ENCODE measurements at regions not wholly inside any gene's neighbourhood (a gene's known extent, or its start where the extent isn't known, plus 50 kb on each side); places are given as distances from the start of the nearest gene placed in this dataset.

DNA sequence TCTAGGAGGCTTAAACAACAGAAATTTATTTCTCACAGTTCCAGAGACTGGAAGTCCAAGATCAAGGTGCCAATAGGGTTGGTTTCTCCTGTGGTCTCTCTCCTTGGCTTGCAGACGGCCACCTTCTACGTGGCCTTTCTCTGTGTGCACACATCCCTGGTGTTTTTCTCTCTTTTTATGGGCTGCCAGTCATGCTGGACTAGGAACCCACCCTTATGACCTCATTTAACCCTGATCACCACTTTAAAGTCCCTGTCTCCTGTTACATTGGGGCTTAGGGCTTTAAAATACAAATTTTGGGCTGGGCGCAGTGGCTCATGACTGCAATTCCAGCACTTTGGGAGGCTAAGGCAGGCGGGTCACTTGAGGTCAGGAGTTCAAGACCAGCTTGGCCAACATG, 157.1 kb downstream of the TLE1 start:
- TF ChIP-seq CTCF (IDR thresholded peaks at IDR 0.05), result no peak
- Mint-ChIP-seq H3K4me1 (peaks cover 18% of the 10 kb centered on the region), H3K36me3 (ENCODE audit: low read depth) (no peaks in the 10 kb centered on the region), H3K9me3 (no peaks in the 10 kb centered on the region), H3K27me3 (peaks cover 2% of the 10 kb centered on the region), H3K27ac (no peak overlapping the region), H3K4me3 (no peak overlapping the region)
- no peak for DNase-seq
- intact Hi-C loops (cut with micrococcal nuclease), result loop anchor here (5.0 kb wide), 1 partner anchor 65 kb away; no protein-coding TSS in a partner anchor
- CTCF ChIA-PET, result interaction anchor here (1.7 kb wide), 1 partner anchor 9 kb away, joined by 4 read pairs; no protein-coding TSS in a partner anchor
- POLR2A ChIA-PET, result no interaction called here
- no peak for ATAC-seq (ENCODE audit: low read depth)

DNA sequence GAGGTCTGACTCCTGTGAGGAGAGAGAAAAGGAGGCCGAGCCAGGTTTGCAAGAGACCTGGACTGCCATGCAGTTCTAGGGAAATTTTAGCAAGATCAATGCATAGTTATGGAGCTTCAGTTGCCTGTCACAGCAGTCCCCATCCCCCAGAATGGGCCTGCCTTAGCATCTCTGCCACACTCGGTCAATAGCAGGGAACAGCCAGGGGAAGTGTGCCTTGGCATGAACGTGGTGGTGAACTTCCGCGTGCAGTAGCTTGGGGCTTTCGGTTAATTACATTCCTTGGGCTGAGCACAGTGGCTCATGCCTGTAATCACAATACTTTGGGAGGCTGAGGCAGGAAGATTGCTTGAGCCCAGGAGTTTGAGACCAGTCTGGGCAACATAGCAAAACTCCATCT, 157.8 kb downstream of the TLE1 start:
- H3K9me3 Mint-ChIP-seq, result no peaks in the 10 kb centered on the region
- DNase-seq, result no peak
- no peak overlapping the region for H3K4me3 Mint-ChIP-seq
- H3K4me1 Mint-ChIP-seq, result peaks cover 18% of the 10 kb centered on the region
- H3K27me3 Mint-ChIP-seq, result peaks cover 2% of the 10 kb centered on the region
- H3K36me3 Mint-ChIP-seq (ENCODE audit: low read depth), result no peaks in the 10 kb centered on the region
- no peak overlapping the region for H3K27ac Mint-ChIP-seq
- ChIA-PET POLR2A (interaction anchor here (1.8 kb wide), 1 partner anchor 158 kb away, joined by 8 read pairs; the partner anchor contains the start of gene TLE1), CTCF (interaction anchor here (1.1 to 1.7 kb wide), 2 partner anchors 9 to 155 kb away, joined by 3 to 4 read pairs; no protein-coding TSS in a partner anchor)
- ATAC-seq (ENCODE audit: low read depth), result no peak
- intact Hi-C loops (cut with micrococcal nuclease), result loop anchor here (5.0 kb wide), 1 partner anchor 66 kb away; no protein-coding TSS in a partner anchor
- TF ChIP-seq CTCF (IDR thresholded peaks at IDR 0.05), result no peak

GRCh38 chr9:81530846-81531245, 158.5 kb downstream of the TLE1 start:
- intact Hi-C loops (cut with micrococcal nuclease), result loop anchor here (1.0 to 5.0 kb wide), 2 partner anchors 66 to 125 kb away; no protein-coding TSS in a partner anchor
- no peak for DNase-seq
- Mint-ChIP-seq H3K4me1 (peaks cover 18% of the 10 kb centered on the region), H3K36me3 (ENCODE audit: low read depth) (no peaks in the 10 kb centered on the region), H3K27ac (peak overlapping the region; percentile 69), H3K4me3 (no peak overlapping the region), H3K9me3 (no peaks in the 10 kb centered on the region), H3K27me3 (peaks cover 6% of the 10 kb centered on the region)
- CTCF ChIA-PET, result interaction anchor here (1.1 to 1.7 kb wide), 3 partner anchors 8 to 1076 kb away, joined by 3 to 4 read pairs (median 4); no protein-coding TSS in a partner anchor
- ATAC-seq (ENCODE audit: low read depth), result peak; percentile 17
- POLR2A ChIA-PET, result interaction anchor here (0.7 to 1.8 kb wide), 4 partner anchors 33 to 159 kb away, joined by 3 to 9 read pairs (median 6); partner anchors contain the start of gene TLE1
- no peak for TF ChIP-seq CTCF (IDR thresholded peaks at IDR 0.05)

- Mint-ChIP-seq H3K9me3 (no peaks in the 10 kb centered on the region), H3K36me3 (ENCODE audit: low read depth) (no peaks in the 10 kb centered on the region), H3K27ac (peak overlapping the region; percentile 69), H3K4me3 (peak overlapping the region; percentile 25), H3K4me1 (peaks cover 18% of the 10 kb centered on the region), H3K27me3 (peaks cover 7% of the 10 kb centered on the region)
- ATAC-seq (ENCODE audit: low read depth) (peak; percentile 89), DNase-seq (no peak)
- no peak for TF ChIP-seq CTCF (IDR thresholded peaks at IDR 0.05)
- CTCF ChIA-PET, result interaction anchor here (1.1 to 1.7 kb wide), 3 partner anchors 7 to 1077 kb away, joined by 4 to 6 read pairs (median 4); no protein-coding TSS in a partner anchor
- intact Hi-C loops (cut with micrococcal nuclease), result loop anchor here (1.0 to 5.0 kb wide), 2 partner anchors 67 to 126 kb away; no protein-coding TSS in a partner anchor
- POLR2A ChIA-PET, result interaction anchor here (0.7 to 1.8 kb wide), 4 partner anchors 33 to 159 kb away, joined by 3 to 9 read pairs (median 6); partner anchors contain the start of gene TLE1
These were observed 159.0 kb downstream of the TLE1 start for GRCh38 chr9:81530310-81530810.

- H3K4me3 Mint-ChIP-seq, result peak overlapping the region; percentile 25
- no peak for TF ChIP-seq CTCF (IDR thresholded peaks at IDR 0.05)
- CTCF ChIA-PET, result interaction anchor here (1.0 to 1.7 kb wide), 2 partner anchors 157 to 1077 kb away, joined by 4 to 6 read pairs; no protein-coding TSS in a partner anchor
- intact Hi-C loops (cut with micrococcal nuclease), result loop anchor here (1.0 to 5.0 kb wide), 2 partner anchors 68 to 127 kb away; no protein-coding TSS in a partner anchor
- no peak for DNase-seq
- POLR2A ChIA-PET, result interaction anchor here (0.7 to 1.8 kb wide), 4 partner anchors 34 to 160 kb away, joined by 3 to 9 read pairs (median 6); partner anchors contain the start of gene TLE1
- peaks cover 18% of the 10 kb centered on the region for H3K4me1 Mint-ChIP-seq
- no peak for ATAC-seq (ENCODE audit: low read depth)
- peaks cover 7% of the 10 kb centered on the region for H3K27me3 Mint-ChIP-seq
- H3K27ac Mint-ChIP-seq, result peak overlapping the region; percentile 69
- no peaks in the 10 kb centered on the region for H3K36me3 Mint-ChIP-seq (ENCODE audit: low read depth)
- no peaks in the 10 kb centered on the region for H3K9me3 Mint-ChIP-seq
These were observed 159.7 kb downstream of the TLE1 start for GRCh38 chr9:81529556-81530193.

All from activated B cell treated with CpG ODN at 0.5 μM for 24 hours (primary cell).